Stimulated activated CD4-positive, alpha-beta T cell treated with anti-CD3 and anti-CD28 coated beads, Interleukin-4, amount 100 ng/mL, for 1 hour (primary cell): ENCODE measurements at regions not wholly inside any gene's neighbourhood (a gene's known extent, or its start where the extent isn't known, plus 50 kb on each side); places are given as distances from the start of the nearest gene placed in this dataset.
"Not testable (repeated sequence)": the region's sequence is repeated elsewhere in the genome, so short reads cannot be mapped to it uniquely, and the experiment has no call there.

Experiments
- DNase-seq: peaks from one replicate; pipeline ENCODE4 v3.0.0-alpha.2; 2020

- no peak for DNase-seq
Observed at GRCh38 chr5:124932791-124933600, 186.6 kb upstream of the ZNF608 start.

- DNase-seq = no peak
Observed at GRCh38 chr5:124935065-124935464, 188.6 kb upstream of the ZNF608 start.

GRCh38 chr5:124936626-124936933, 190.1 kb upstream of the ZNF608 start:
- DNase-seq = no peak

DNA sequence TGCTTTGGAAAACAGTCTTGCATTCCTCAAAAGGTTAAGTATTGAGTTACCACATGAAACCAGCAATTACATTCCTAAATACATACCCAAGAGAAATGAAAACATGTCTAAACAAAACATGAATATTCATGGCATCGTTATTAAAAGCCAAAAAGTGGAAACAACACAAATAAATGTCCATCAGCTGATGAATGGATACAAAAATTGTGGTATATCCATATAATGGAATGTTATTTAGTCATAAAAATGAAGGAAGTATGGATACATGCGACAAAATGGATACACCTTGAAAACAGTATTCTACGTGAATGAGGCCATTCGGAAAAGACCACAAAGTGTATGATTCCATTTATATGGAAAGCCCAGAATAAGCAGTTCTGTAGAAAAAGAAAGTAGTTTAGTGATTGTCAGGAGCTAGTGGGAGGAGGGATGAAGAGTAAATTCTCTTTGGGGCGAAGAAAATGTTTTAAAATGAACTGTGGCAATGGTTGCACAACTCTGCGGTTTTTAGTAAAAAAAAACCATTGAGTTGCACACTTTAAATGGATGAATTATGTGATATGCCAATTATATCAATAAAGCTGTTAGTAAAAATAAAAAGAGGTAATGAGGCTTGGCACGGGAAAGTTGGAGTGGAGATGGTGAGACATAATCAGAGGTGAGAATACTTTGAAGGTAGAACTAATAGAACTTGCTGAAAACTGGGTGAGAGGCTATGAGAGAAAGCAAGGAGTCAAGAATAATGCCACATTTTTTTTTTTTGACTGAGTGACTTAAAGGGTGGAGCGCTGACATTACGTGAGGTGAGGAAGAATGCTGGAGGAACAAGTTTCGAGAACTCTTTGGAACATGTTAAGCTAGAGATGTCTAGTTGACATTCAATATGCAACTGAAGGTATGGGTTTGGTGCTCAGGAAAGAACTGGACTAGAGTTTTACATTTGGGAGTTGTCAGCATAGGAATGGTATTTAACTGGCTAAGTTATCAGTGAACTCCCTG, 194.9 kb upstream of the ZNF608 start:
- no peak for DNase-seq

GRCh38 chr5:124948062-124948753, 201.8 kb upstream of the ZNF608 start:
- DNase-seq = no peak

GRCh38 chr5:124948754-124949275, 202.4 kb upstream of the ZNF608 start:
- DNase-seq = no peak

- DNase-seq = no peak
Observed at GRCh38 chr5:124949862-124950261, 203.4 kb upstream of the ZNF608 start.

- DNase-seq = no peak
Observed at GRCh38 chr5:124951105-124951504, 204.7 kb upstream of the ZNF608 start.

DNA sequence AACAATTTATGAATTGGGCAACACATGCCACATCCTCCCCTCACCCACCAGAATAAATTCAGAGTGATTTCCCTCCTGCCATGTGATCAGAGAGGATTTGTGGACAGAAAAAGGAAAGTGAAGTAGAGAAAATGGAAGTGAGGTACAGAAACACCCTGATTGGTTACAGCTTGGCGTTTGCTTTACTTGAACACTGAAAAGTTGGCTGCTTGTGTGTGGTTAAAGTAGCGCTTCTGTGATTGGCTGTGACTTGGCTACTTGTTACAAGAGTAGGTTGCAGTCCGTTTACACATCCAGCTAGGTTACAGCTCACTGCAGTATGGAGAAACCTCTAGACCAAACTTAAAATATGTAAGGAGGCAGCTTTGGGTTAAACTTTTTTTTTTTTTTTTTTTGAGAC, 205.2 kb upstream of the ZNF608 start:
- no peak for DNase-seq

DNA sequence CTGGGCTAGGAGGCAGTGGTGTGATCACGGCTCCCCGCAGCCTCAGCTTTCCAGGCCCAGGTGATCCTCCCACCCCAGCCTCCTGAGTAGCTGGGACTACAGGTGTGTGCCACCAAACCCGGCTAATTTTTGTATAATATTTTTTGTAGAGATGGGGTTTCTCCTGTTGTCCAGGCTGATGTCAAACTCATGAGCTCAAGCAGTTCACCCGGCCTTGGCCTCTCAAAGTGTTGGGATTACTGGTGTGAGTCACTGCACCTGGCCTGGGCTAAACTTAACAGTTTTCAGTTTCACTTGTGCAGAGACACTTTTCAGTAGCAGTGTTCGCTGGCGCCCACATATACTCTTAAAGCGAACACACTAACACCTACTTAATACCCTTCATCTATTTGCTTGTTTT, 205.6 kb upstream of the ZNF608 start:
- no peak for DNase-seq

GRCh38 chr5:124952566-124952965, 206.1 kb upstream of the ZNF608 start:
- DNase-seq = no peak

- DNase-seq = no peak
Observed at GRCh38 chr5:124954784-124955183, 208.3 kb upstream of the ZNF608 start.

GRCh38 chr5:124956471-124957029, 210.1 kb upstream of the ZNF608 start:
- no peak for DNase-seq

DNA sequence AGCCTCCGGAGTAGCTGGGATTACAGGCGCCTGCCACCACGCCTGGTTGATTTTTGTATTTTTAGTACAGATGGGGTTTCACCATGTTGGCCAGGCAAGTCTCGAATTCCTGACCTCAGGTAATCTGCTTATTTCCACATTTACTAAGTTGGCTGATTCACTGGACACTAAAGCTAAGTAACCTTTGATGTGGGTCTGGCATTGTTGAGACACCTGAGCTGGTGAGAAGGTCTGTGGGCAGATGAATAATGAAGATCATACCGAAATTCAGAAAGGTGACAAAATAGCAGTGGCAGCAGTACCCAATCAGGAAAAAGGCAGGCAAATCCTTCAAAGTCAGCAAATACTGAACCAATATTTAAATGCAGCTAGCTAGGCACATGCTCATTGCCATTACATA, 210.6 kb upstream of the ZNF608 start:
- no peak for DNase-seq

- DNase-seq = no peak
Observed at GRCh38 chr5:124960266-124960665, 213.8 kb upstream of the ZNF608 start.

DNA sequence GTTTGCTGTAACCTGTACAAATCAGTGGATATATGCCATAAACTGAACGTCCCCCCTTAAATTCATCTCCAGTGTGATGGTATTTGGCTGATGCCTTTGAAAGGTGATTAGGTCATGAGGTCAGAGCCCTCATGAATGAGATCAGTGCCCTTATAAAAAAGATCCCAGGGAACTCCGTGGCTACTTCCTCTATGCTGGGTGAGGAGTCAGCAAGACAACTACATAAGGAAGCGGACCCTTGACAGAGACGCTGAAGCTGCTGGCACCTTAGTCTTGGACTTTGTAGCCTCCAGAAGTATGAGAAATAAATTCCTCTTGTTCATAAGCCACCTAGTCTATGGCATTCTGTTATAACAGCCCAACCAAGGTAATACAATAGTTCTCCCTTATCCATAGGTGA, 215.1 kb upstream of the ZNF608 start:
- DNase-seq = no peak

GRCh38 chr5:124962111-124962510, 215.7 kb upstream of the ZNF608 start:
- no peak for DNase-seq

GRCh38 chr5:124962735-124963134, 216.3 kb upstream of the ZNF608 start:
- DNase-seq = no peak

DNA sequence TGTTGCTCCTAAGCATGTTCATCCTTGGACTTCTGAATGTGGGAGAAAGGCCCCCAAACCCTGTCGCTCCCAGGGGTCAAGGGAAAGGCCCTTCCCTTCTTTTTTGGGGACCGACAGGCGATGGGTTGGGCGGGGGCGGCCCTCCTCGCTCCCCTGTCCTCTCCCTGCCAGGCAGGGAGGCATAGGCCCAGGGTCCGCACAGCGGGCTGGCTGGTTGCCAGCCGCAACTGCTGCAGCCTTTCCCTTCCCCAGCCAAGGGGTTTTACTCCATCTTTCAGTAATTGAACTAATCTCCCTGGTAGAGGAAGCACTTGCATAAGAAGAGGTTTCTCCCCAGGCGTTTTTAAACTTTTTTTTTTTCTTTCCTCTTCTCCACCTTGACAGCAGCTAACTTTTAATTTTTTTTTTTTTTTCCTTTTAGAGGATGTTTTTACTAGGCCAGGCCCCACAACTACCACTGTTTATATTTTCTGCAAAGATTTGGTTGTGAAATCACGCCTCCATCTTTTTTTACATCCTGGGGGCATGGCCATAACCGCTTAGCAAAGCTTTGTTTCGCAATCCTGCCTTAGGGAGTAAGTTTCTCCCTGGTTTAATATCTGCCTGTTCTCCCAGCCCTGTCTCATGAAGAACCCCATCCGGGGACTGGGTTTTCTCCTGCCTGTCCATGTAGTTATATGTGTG, 216.9 kb upstream of the ZNF608 start:
- no peak for DNase-seq

DNA sequence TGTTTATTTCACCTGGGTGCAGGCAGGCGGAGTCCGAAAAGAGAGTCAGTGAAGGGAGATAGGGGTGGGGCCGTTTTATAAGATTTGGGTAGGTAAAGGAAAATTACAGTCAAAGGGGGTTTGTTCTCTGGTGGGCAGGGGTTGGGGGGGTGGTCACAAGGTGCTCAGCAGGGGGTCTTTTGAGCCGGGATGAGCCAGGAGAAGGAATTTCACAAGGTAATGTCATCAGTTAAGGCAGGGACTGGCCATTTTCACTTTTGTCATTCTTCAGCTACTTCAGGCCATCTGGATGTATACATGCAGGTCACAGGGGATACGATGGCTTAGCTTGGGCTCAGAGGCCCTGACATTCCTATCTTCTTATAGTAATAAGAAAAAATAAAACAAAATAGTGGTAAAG, 220.3 kb upstream of the ZNF608 start:
- DNase-seq = not testable (repeated sequence)

- DNase-seq = not testable (repeated sequence)
Observed at GRCh38 chr5:124970381-124970780, 223.9 kb upstream of the ZNF608 start.

- no peak for DNase-seq
Observed at GRCh38 chr5:124972703-124973102, 226.3 kb upstream of the ZNF608 start.
